ENCODE measurements at regions not wholly inside any gene's neighbourhood (a gene's known extent, or its start where the extent isn't known, plus 50 kb on each side); places are given as distances from the start of the nearest gene placed in this dataset.
"Not testable (repeated sequence)": the region's sequence is repeated elsewhere in the genome, so short reads cannot be mapped to it uniquely, and the experiment has no call there.

DNA sequence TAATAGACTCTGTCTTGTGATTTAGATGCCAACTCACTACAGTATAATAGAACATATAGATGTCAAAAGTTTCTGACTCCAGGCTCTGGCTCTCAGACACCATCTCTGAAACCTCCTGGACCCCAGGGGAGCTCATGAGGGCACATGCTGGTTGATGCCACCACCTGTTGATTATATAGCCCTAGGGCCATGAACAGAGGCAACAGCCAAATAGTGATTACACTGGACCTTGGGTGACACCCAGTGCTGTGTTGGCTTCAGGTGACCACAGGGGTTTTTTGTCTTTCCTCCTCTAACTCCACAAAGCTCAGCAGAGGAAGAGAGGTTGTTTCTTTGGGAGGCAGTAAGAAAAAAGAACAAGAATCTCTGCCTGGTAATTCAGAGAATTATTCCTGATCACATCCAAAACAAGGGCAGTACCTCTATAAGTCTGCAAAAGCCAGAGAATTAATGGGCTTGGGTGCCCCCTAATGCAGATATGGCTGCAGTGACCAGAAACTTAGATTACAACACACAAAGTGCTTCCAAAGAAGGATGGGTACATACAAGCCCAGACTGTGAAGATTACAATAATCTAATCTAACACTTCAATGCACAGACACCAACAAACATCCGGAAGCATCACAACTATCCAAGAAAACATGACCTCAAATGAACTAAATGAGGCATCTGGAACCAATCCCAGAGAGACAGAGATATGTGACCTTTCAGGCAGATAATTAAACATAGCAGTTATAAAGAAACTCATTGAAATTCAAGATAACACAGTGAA is 1920.6 kb downstream of the ARAP2 start:
- Histone ChIP-seq H3K4me2 (ENCODE audit: low read length) (no peak overlapping the region), H3F3A (ENCODE audit: low read length, unreplicated experiment) (no peaks in the 10 kb centered on the region), H3K79me2 (ENCODE audit: low read length) (no peaks in the 10 kb centered on the region), H2AFZ (ENCODE audit: low read length) (no peak overlapping the region), H3K27ac (ENCODE audit: low read length) (no peak overlapping the region), H4K20me1 (ENCODE audit: low read length) (no peaks in the 10 kb centered on the region), H3K9me3 (ENCODE audit: low read length) (no peaks in the 10 kb centered on the region), H3K36me3 (ENCODE audit: low read depth, low read length) (no peaks in the 10 kb centered on the region), H3K9ac (ENCODE audit: low read length) (no peak overlapping the region), H3K4me1 (ENCODE audit: insufficient read depth, low read length) (no peaks in the 10 kb centered on the region), H3K4me3 (ENCODE audit: low read length) (no peak overlapping the region), H3K9me2 (replicated peaks; ENCODE audit: low read length) (no peaks in the 10 kb centered on the region), H3K27me3 (ENCODE audit: low read length) (no peaks in the 10 kb centered on the region)
- ChIA-PET POLR2A (ENCODE audit: unreplicated experiment) (no interaction called here), CTCF (no interaction called here)
- TF ChIP-seq EZH2phosphoT487 (IDR thresholded peaks at IDR 0.05; ENCODE audit: borderline replicate concordance, low read length) (no peak), EZH2 (IDR thresholded peaks at IDR 0.05; ENCODE audit: low read length, unreplicated experiment) (no peak)
- TF ChIP-seq, protein P1, sequence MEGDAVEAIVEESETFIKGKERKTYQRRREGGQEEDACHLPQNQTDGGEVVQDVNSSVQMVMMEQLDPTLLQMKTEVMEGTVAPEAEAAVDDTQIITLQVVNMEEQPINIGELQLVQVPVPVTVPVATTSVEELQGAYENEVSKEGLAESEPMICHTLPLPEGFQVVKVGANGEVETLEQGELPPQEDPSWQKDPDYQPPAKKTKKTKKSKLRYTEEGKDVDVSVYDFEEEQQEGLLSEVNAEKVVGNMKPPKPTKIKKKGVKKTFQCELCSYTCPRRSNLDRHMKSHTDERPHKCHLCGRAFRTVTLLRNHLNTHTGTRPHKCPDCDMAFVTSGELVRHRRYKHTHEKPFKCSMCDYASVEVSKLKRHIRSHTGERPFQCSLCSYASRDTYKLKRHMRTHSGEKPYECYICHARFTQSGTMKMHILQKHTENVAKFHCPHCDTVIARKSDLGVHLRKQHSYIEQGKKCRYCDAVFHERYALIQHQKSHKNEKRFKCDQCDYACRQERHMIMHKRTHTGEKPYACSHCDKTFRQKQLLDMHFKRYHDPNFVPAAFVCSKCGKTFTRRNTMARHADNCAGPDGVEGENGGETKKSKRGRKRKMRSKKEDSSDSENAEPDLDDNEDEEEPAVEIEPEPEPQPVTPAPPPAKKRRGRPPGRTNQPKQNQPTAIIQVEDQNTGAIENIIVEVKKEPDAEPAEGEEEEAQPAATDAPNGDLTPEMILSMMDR (conservative IDR thresholded peaks at IDR 0.05; ENCODE audit: low read depth, low read length): no peak
- no TSS peak for BruUV-seq (replicated peaks)
- no peak for ATAC-seq
- DNase-seq: peak; percentile 11
- intact Hi-C loops (cut with micrococcal nuclease): no loop called here

DNA sequence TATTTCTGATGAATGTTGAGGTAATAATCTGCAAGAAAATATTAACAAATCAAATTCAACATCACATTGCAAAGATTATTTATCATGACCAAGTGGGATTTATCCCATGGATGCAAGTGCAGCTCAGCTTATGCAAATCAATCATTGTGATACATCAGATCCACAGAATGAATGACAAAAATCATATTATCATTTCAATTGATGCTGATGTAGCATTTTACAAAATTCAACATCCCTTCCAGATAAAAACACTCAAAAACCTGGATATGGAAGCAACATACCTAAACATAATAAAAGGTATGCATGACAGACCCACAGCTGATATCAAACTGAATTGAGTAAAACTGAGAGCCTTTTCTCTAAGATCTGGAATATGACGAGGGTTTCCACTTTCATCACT is 1915.4 kb downstream of the ARAP2 start:
- Histone ChIP-seq H3K9me2 (replicated peaks; ENCODE audit: low read length) (no peaks in the 10 kb centered on the region), H4K20me1 (ENCODE audit: low read length) (no peaks in the 10 kb centered on the region), H3K4me3 (ENCODE audit: low read length) (no peak overlapping the region), H3K79me2 (ENCODE audit: low read length) (no peaks in the 10 kb centered on the region), H3K4me1 (ENCODE audit: insufficient read depth, low read length) (no peaks in the 10 kb centered on the region), H3K9ac (ENCODE audit: low read length) (no peak overlapping the region), H3K36me3 (ENCODE audit: low read depth, low read length) (no peaks in the 10 kb centered on the region), H3K27me3 (ENCODE audit: low read length) (no peaks in the 10 kb centered on the region), H3K9me3 (ENCODE audit: low read length) (no peaks in the 10 kb centered on the region), H3K4me2 (ENCODE audit: low read length) (no peak overlapping the region), H3F3A (ENCODE audit: low read length, unreplicated experiment) (no peaks in the 10 kb centered on the region), H3K27ac (ENCODE audit: low read length) (no peak overlapping the region), H2AFZ (ENCODE audit: low read length) (no peak overlapping the region)
- no peak for ATAC-seq
- no TSS peak for BruUV-seq (replicated peaks)
- no peak for TF ChIP-seq EZH2phosphoT487 (IDR thresholded peaks at IDR 0.05; ENCODE audit: borderline replicate concordance, low read length)
- no peak for TF ChIP-seq EZH2 (IDR thresholded peaks at IDR 0.05; ENCODE audit: low read length, unreplicated experiment)
- TF ChIP-seq, protein P1 (conservative IDR thresholded peaks at IDR 0.05; ENCODE audit: low read depth, low read length): no peak
- intact Hi-C loops (cut with micrococcal nuclease): no loop called here
- POLR2A ChIA-PET (ENCODE audit: unreplicated experiment): no interaction called here
- DNase-seq: no peak
- CTCF ChIA-PET: no interaction called here

DNA sequence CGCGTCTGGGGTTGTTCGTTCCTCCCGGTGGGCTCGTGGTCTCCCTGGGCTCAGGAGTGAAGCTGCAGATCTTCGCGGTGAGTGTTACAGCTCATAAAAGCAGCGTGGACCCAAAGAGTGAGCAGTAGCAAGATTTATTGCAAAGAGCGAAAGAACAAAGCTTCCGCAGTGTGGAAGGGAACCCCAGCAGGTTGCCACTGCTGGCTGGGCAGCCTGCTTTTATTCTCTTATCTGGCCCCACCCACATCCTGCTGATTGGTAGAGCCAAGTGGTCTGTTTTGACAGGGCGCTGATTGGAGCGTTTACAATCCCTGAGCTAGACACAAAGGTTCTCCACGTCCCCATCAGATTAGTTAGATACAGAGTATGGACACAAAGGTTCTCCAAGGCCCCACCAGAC is 1909.2 kb downstream of the ARAP2 start:
- H3K36me3 ChIP-seq (ENCODE audit: low read depth, low read length); H3K27me3 ChIP-seq (ENCODE audit: low read length); H3K4me1 ChIP-seq (ENCODE audit: insufficient read depth, low read length); H3K4me3 ChIP-seq (ENCODE audit: low read length); H3K79me2 ChIP-seq (ENCODE audit: low read length); H3K9me2 ChIP-seq (replicated peaks; ENCODE audit: low read length); CTCF ChIA-PET; DNase-seq; H3K4me2 ChIP-seq (ENCODE audit: low read length); intact Hi-C loops (cut with micrococcal nuclease); H2AFZ ChIP-seq (ENCODE audit: low read length); H3K9me3 ChIP-seq (ENCODE audit: low read length); H3F3A ChIP-seq (ENCODE audit: low read length, unreplicated experiment); H3K9ac ChIP-seq (ENCODE audit: low read length); H4K20me1 ChIP-seq (ENCODE audit: low read length); ATAC-seq; POLR2A ChIA-PET (ENCODE audit: unreplicated experiment); H3K27ac ChIP-seq (ENCODE audit: low read length); BruUV-seq (replicated peaks): not testable (repeated sequence)

DNA sequence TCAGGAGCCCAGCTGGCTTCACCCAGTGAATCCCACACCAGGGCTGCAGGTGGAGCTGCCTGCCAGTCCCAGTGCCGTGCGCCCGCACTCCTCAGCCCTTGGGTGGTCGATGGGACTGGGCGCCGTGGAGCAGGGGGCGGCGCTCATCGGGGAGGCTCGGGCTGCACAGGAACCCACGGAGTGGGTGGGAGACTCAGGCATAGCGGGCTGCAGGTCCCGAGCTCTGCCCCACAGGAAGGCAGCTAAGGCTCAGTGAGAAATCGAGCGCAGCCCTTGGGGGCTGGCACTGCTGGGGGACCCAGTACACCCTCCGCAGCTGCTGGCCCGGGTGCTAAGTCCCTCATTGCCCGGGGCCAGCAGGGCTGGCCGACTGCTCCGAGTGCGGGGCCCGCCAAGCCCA is 1908.8 kb downstream of the ARAP2 start:
- CTCF ChIA-PET; ATAC-seq; BruUV-seq (replicated peaks); H2AFZ ChIP-seq (ENCODE audit: low read length); intact Hi-C loops (cut with micrococcal nuclease); H3K79me2 ChIP-seq (ENCODE audit: low read length); H3K27me3 ChIP-seq (ENCODE audit: low read length); H3K4me2 ChIP-seq (ENCODE audit: low read length); POLR2A ChIA-PET (ENCODE audit: unreplicated experiment); DNase-seq; H3K4me3 ChIP-seq (ENCODE audit: low read length); H4K20me1 ChIP-seq (ENCODE audit: low read length); H3K9me3 ChIP-seq (ENCODE audit: low read length); H3K4me1 ChIP-seq (ENCODE audit: insufficient read depth, low read length); H3K36me3 ChIP-seq (ENCODE audit: low read depth, low read length); H3K27ac ChIP-seq (ENCODE audit: low read length); H3F3A ChIP-seq (ENCODE audit: low read length, unreplicated experiment); H3K9ac ChIP-seq (ENCODE audit: low read length); H3K9me2 ChIP-seq (replicated peaks; ENCODE audit: low read length): not testable (repeated sequence)
